NOMO-1 treated with DMSO at 0.1 percent for 48 hours (cell line): ENCODE measurements at regions not wholly inside any gene's neighbourhood (a gene's known extent, or its start where the extent isn't known, plus 50 kb on each side); places are given as distances from the start of the nearest gene placed in this dataset.

Experiments
- DNase-seq: peaks from one replicate; lab custom pipeline; 2025; ENCODE audit not compliant: unreplicated experiment; lab: John Stamatoyannopoulos, UW

- no peak for DNase-seq
These were observed 358.1 kb upstream of the SYT4 start for GRCh38 chr18:43635397-43635796.

- DNase-seq = no peak
These were observed 365.5 kb upstream of the SYT4 start for GRCh38 chr18:43642727-43643330.

GRCh38 chr18:43648002-43648401 is 370.7 kb upstream of the SYT4 start:
- DNase-seq = no peak

GRCh38 chr18:43649649-43650357 is 372.5 kb upstream of the SYT4 start:
- DNase-seq = no peak

- no peak for DNase-seq
These were observed 373.1 kb upstream of the SYT4 start for GRCh38 chr18:43650426-43650825.

- no peak for DNase-seq
These were observed 373.8 kb upstream of the SYT4 start for GRCh38 chr18:43651057-43651456.

- DNase-seq = no peak
These were observed 379.3 kb upstream of the SYT4 start for GRCh38 chr18:43656547-43656946.

GRCh38 chr18:43661570-43661969 is 384.3 kb upstream of the SYT4 start:
- DNase-seq = no peak

GRCh38 chr18:43662657-43663056 is 385.4 kb upstream of the SYT4 start:
- DNase-seq = no peak

- no peak for DNase-seq
These were observed 385.9 kb upstream of the SYT4 start for GRCh38 chr18:43663159-43663558.

GRCh38 chr18:43664487-43665008 is 387.3 kb upstream of the SYT4 start:
- DNase-seq = no peak

- DNase-seq = no peak
These were observed 388.0 kb upstream of the SYT4 start for GRCh38 chr18:43665105-43665788.

- no peak for DNase-seq
These were observed 391.6 kb upstream of the SYT4 start for GRCh38 chr18:43668866-43669265.

GRCh38 chr18:43671431-43671830 is 394.1 kb upstream of the SYT4 start:
- no peak for DNase-seq

GRCh38 chr18:43680096-43680495 is 402.8 kb upstream of the SYT4 start:
- DNase-seq = no peak

- no peak for DNase-seq
These were observed 404.4 kb upstream of the SYT4 start for GRCh38 chr18:43681661-43682060.

GRCh38 chr18:43682196-43682595 is 404.9 kb upstream of the SYT4 start:
- DNase-seq = no peak

- DNase-seq = no peak
These were observed 409.4 kb upstream of the SYT4 start for GRCh38 chr18:43686709-43687108.

- DNase-seq = no peak
These were observed 414.9 kb upstream of the SYT4 start for GRCh38 chr18:43692099-43692690.

- DNase-seq = no peak
These were observed 425.1 kb upstream of the SYT4 start for GRCh38 chr18:43702399-43702798.

GRCh38 chr18:43703050-43703449 is 425.8 kb upstream of the SYT4 start:
- DNase-seq = no peak

GRCh38 chr18:43705850-43706249 is 428.6 kb upstream of the SYT4 start:
- DNase-seq = no peak
